Ectodermal cell (in vitro differentiated cells): ENCODE measurements at regions not wholly inside any gene's neighbourhood (a gene's known extent, or its start where the extent isn't known, plus 50 kb on each side); places are given as distances from the start of the nearest gene placed in this dataset.

ENCODE experiments used
- H3K27ac ChIP-seq: 2 replicates; pipeline ENCODE4 v1.7.0; 2013; ENCODE audit warnings: mild to moderate bottlenecking, low read depth, low read length; ENCODE audit not compliant: insufficient read depth, poor library complexity, severe bottlenecking
- H3K27me3 ChIP-seq: 2 replicates; pipeline ENCODE4 v1.7.0; 2013; ENCODE audit warnings: mild to moderate bottlenecking, low read length; ENCODE audit not compliant: insufficient read depth, control insufficient read depth, poor library complexity, severe bottlenecking
- H3K36me3 ChIP-seq: one replicate; pipeline ENCODE4 v1.7.0; 2013; ENCODE audit warnings: low read length; ENCODE audit not compliant: control insufficient read depth, insufficient read depth
- H3K4me1 ChIP-seq: one replicate; pipeline ENCODE4 v1.7.0; 2013; ENCODE audit warnings: low read length; ENCODE audit not compliant: control insufficient read depth, insufficient read depth
- H3K4me3 ChIP-seq: 2 replicates; pipeline ENCODE4 v1.7.0; 2013; ENCODE audit warnings: low read depth, low read length, control low read depth; ENCODE audit not compliant: insufficient read depth
- H3K9me3 ChIP-seq: 2 replicates; pipeline ENCODE4 v1.7.0; 2013; ENCODE audit warnings: mild to moderate bottlenecking, low read length, moderate library complexity; ENCODE audit not compliant: control insufficient read depth
- WGBS, 2 experiments: methylation state at CpG; one replicate each; pipeline ENCODE4 v1.1.7; 2013; ENCODE audit warnings: missing lambda C conversion rate in 2 of 2; 5-methylcytosine and 5-hydroxymethylcytosine counted together

- Histone ChIP-seq H3K36me3 (no peaks in the 10 kb centered on the region), H3K27ac (no peak overlapping the region), H3K27me3 (no peaks in the 10 kb centered on the region), H3K4me3 (no peak overlapping the region), H3K4me1 (peaks cover 11% of the 10 kb centered on the region), H3K9me3 (no peaks in the 10 kb centered on the region)
- WGBS, 2 experiments, result 91% methylated on average over 1 of the region's 1 CpG; no CpG with 5 or more reads in 1 of the 2 experiments
Measured at GRCh38 chr3:86797946-86798345, 193.0 kb downstream of the VGLL3 start.

GRCh38 chr3:86794361-86795065, 196.4 kb downstream of the VGLL3 start:
- WGBS, 2 experiments, result 63 to 71% methylated on average over 2 of the region's 3 CpGs
- no peaks in the 10 kb centered on the region for H3K36me3 ChIP-seq
- H3K27ac ChIP-seq, result no peak overlapping the region
- no peak overlapping the region for H3K4me3 ChIP-seq
- no peaks in the 10 kb centered on the region for H3K9me3 ChIP-seq
- no peaks in the 10 kb centered on the region for H3K27me3 ChIP-seq
- peaks cover 11% of the 10 kb centered on the region for H3K4me1 ChIP-seq

GRCh38 chr3:86793786-86794185, 197.2 kb downstream of the VGLL3 start:
- Histone ChIP-seq H3K27me3 (no peaks in the 10 kb centered on the region), H3K9me3 (no peaks in the 10 kb centered on the region), H3K4me3 (no peak overlapping the region), H3K27ac (peak overlapping the region; percentile 63), H3K4me1 (peaks cover 11% of the 10 kb centered on the region), H3K36me3 (no peaks in the 10 kb centered on the region)
- 59% methylated on average over 1 of the region's 1 CpG; no CpG with 5 or more reads in 1 of the 2 experiments for WGBS, 2 experiments

GRCh38 chr3:86792316-86792715, 198.6 kb downstream of the VGLL3 start:
- peaks cover 11% of the 10 kb centered on the region for H3K4me1 ChIP-seq
- no peaks in the 10 kb centered on the region for H3K27me3 ChIP-seq
- no peak overlapping the region for H3K4me3 ChIP-seq
- H3K36me3 ChIP-seq, result no peaks in the 10 kb centered on the region
- H3K27ac ChIP-seq, result no peak overlapping the region
- H3K9me3 ChIP-seq, result no peaks in the 10 kb centered on the region

- no peaks in the 10 kb centered on the region for H3K9me3 ChIP-seq
- 90 to 96% methylated on average over 3 to 4 of the region's 4 CpGs for WGBS, 2 experiments
- H3K36me3 ChIP-seq, result no peaks in the 10 kb centered on the region
- no peaks in the 10 kb centered on the region for H3K27me3 ChIP-seq
- H3K4me1 ChIP-seq, result peaks cover 11% of the 10 kb centered on the region
- H3K27ac ChIP-seq, result no peak overlapping the region
- H3K4me3 ChIP-seq, result no peak overlapping the region
Measured at GRCh38 chr3:86790884-86791549, 199.9 kb downstream of the VGLL3 start.

- H3K9me3 ChIP-seq, result no peaks in the 10 kb centered on the region
- H3K27me3 ChIP-seq, result no peaks in the 10 kb centered on the region
- 87 to 90% methylated on average over 2 of the region's 2 CpGs for WGBS, 2 experiments
Measured at GRCh38 chr3:86788371-86788770, 202.6 kb downstream of the VGLL3 start.

GRCh38 chr3:86787091-86787490, 203.9 kb downstream of the VGLL3 start:
- no peaks in the 10 kb centered on the region for H3K27me3 ChIP-seq
- no peak overlapping the region for H3K4me3 ChIP-seq
- 54 to 55% methylated on average over 2 of the region's 2 CpGs for WGBS, 2 experiments
- H3K36me3 ChIP-seq, result no peaks in the 10 kb centered on the region
- H3K9me3 ChIP-seq, result no peaks in the 10 kb centered on the region
- H3K4me1 ChIP-seq, result no peaks in the 10 kb centered on the region
- no peak overlapping the region for H3K27ac ChIP-seq

More at GRCh38 chr3:86788371-86788770, 202.6 kb downstream of the VGLL3 start:
- Histone ChIP-seq H3K4me1 (peaks cover under 1% of the 10 kb centered on the region), H3K4me3 (no peak overlapping the region), H3K36me3 (no peaks in the 10 kb centered on the region), H3K27ac (no peak overlapping the region)

- Histone ChIP-seq H3K4me3 (no peak overlapping the region), H3K36me3 (no peaks in the 10 kb centered on the region), H3K27me3 (no peaks in the 10 kb centered on the region), H3K9me3 (no peaks in the 10 kb centered on the region), H3K4me1 (no peaks in the 10 kb centered on the region), H3K27ac (no peak overlapping the region)
- WGBS, 2 experiments, result no CpG with 5 or more reads among the region's 1 CpG
Measured at GRCh38 chr3:86785386-86785785, 205.6 kb downstream of the VGLL3 start.

- Histone ChIP-seq H3K9me3 (no peaks in the 10 kb centered on the region), H3K27me3 (no peaks in the 10 kb centered on the region), H3K36me3 (no peaks in the 10 kb centered on the region), H3K27ac (no peak overlapping the region), H3K4me1 (no peaks in the 10 kb centered on the region), H3K4me3 (no peak overlapping the region)
- 50 to 68% methylated on average over 1 to 2 of the region's 4 CpGs for WGBS, 2 experiments
Measured at GRCh38 chr3:86782866-86783265, 208.1 kb downstream of the VGLL3 start.

- no peak overlapping the region for H3K27ac ChIP-seq
- no peaks in the 10 kb centered on the region for H3K27me3 ChIP-seq
- H3K36me3 ChIP-seq, result no peaks in the 10 kb centered on the region
- H3K4me3 ChIP-seq, result no peak overlapping the region
- 81 to 89% methylated on average over 2 of the region's 2 CpGs for WGBS, 2 experiments
- no peaks in the 10 kb centered on the region for H3K4me1 ChIP-seq
- no peaks in the 10 kb centered on the region for H3K9me3 ChIP-seq
Measured at GRCh38 chr3:86782286-86782685, 208.7 kb downstream of the VGLL3 start.
